Right hindlimb (tissue), 1 donor: ENCODE measurements at regions not wholly inside any gene's neighbourhood (a gene's known extent, or its start where the extent isn't known, plus 50 kb on each side); places are given as distances from the start of the nearest gene placed in this dataset.

Source experiments
- DNase-seq: peaks from one replicate; pipeline ENCODE4 v3.0.0-alpha.2; 2018

- DNase-seq, result no peak
Observed at GRCh38 chr17:34733333-34733732, 154.0 kb downstream of the TMEM132E start.

DNA sequence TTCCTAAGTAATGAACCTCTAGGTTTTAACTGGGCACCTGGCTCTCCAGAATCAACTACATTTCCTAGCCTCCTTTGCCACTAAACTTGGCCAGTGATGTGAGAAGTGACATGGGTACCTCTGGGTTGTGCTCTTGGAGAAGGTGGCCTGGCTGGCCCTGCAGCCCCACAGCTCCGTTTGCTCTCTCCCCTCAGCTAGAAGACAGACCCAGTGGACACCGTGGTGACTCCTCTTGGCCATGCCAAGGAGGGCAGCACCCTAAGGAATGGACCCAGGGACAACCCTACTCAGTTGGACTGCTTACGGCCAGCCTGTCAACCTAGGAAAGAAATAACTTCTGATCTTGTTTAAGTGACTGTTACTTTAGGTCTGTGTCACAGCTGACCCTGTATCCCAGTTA is 151.4 kb downstream of the TMEM132E start:
- DNase-seq, result no peak

GRCh38 chr17:34728771-34729310 is 149.5 kb downstream of the TMEM132E start:
- no peak for DNase-seq

DNA sequence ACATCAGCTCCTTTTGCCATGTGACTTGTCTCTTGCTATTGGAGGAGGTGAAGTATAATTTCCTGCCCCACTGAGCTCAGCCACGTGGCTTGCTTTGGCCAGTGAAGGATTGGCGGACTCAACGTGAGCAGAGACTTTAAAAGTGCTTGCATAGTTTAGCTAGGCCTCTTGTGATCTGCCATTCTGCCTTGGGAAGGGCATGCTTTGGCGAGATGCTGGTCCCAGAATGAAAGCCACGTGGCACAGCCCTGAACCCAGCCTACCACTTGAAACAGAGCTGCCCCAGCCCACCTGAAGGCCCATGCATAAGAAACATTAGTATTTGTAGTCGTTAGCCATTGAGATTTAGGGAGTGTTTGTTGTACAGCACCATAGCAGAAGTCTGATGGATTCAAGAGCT is 148.2 kb downstream of the TMEM132E start:
- DNase-seq, result no peak

DNA sequence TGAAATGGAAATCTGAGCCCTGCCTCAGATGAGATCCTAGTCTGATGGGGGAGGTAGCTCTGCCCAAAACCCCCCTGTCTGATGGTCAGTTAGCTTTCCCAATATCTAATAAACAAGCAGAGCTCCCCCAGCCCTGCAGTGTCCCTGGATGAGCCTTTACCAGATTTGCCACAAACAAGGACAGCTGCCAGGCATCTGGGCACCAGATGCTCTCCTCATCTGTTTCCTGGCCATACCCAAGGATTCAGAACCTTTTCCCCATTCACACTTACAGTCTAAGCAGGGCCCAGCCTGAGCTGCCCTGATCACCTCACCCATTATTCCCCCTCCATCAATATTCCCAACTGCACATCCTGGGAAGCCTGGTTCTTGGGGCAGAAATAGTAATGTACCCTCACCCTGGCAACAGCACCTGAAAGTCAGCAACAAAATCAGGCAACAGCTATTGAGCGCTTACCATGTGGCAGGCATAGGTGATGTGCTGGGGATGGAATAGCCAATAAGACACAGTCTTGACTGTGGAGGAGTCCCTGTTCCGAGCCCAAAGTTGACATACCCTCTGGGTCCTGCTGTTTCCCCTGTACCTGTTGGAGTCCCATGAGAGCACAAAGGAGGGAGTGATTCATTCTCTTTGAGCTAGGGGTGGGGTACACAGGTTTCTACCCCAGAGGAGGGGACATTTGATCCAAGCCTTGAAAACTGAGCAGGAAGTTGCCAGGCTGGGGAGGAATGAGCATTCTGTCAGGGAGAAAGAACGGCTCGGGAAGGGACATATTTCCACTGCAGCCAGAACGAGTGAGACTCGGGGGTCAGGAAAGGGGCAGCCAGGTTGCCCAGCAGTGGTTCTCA is 147.4 kb downstream of the TMEM132E start:
- no peak for DNase-seq

DNA sequence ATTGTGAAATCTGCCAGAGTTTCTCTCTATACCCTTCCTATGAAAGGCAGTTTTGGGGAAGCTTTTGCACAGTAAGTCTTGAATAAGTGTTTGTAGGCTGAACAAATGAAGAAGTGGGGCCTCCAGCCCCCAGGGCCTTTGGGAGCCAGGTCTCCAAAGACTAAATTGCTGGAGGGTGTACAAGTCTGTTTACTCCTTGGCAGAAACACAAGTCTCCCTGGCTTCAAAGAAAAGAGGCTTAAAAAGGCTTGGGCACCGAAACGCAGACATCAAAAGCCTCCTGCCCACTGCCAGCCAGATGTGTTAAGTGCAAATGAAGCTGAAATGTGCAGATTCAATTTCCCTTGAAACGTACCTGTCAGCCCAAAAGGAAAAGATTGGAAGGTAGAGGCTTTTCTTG is 146.3 kb downstream of the TMEM132E start:
- DNase-seq, result no peak

DNA sequence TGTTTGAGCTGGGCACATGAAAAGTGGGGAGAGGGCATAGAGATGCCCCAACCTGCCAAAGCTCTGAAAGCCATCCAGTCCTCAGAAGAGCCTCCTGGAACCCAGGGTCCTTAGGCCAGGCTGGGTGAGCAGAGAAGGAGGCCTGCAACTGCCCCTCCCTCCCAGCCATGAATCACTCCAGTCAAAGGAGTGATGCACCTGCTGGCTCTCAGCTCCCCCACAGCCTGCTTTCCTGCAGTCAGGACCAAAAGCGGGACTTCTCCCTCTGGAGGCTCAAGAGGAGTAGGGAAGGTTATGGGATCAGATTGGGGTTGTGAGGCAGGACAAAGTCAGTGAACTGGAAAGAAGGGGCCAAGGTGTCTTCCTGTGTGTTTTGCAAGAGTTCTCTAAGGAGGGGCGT is 145.6 kb downstream of the TMEM132E start:
- DNase-seq, result no peak

DNA sequence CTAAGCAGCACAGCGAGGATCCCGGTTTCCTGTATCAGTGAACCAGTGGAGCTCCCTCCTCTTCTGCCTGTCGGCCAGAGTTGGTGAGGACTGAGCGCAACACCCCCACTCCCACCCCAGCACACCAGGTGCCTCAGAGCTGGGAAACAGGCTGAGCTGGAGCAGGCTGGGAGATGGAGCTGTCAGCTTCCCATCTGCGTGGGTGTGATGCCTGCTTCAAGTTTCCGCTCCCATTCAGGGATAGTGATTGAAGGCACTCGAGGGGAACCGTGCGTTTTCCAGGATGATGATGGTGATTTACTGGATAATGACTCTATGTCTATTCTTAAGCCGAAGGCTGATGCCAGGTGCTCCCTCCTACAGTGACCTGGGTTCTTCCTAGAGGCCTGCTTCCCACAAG is 144.5 kb downstream of the TMEM132E start:
- no peak for DNase-seq

DNA sequence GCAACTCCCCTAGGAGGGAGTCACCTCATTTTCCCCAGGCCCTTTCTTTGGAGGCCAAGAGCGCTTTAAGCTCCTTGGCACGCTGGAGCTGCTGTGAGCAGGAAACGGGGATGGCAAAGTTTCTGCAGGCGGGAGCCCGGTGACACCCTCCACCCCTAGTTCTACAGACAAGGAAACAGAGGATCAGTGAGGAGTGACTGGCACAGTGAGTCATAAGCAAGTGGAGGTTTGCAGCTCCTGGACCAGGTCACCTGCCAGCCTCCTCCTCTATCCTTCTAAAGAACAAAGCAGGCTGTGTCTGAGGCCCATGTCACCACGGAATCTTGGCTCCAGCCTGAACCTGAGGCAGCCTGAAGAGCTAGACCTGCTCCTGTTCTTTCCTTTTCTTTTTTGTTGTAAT is 141.9 kb downstream of the TMEM132E start:
- DNase-seq, result no peak

GRCh38 chr17:34720760-34721159 is 141.4 kb downstream of the TMEM132E start:
- DNase-seq, result no peak

GRCh38 chr17:34719569-34719968 is 140.2 kb downstream of the TMEM132E start:
- no peak for DNase-seq

GRCh38 chr17:34717092-34717491 is 137.7 kb downstream of the TMEM132E start:
- no peak for DNase-seq

DNA sequence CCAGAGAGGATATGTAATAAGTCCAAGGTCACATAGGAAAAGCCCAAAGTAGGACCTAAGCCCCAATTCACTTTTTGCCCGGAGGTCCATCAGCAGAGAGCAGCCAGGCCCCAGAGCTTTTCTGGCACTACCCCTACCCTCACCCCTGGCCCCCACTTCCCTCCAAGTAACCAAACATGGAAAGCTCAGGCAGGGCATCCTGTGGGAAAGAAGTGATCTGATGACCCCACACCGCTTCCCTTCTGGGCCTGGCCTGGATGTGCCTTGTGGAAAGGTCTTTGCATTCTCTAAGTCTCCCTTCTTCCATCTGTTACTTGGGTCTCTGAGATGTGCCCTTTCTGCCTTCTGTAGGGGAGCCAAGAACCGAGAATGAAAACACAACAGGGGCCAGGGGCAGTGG is 136.9 kb downstream of the TMEM132E start:
- no peak for DNase-seq

DNA sequence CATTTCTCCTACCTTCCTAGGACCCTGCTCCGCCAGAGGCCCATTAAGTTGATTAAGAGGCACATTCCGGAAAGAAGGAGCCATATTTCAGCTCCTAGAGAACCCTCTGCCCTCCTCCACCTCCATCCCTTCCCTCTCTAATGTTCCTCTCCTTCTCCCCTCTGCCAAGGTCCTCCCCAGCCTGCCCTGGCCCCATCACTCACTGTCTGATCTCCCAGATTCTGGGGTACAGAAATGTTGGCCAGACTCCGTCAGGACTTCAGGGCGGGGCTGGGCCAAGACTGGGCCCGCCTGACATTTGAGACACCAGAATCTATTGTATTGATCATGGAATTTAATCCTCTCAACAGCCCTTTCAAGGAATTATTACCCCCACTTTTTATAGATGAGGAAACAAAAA is 136.1 kb downstream of the TMEM132E start:
- no peak for DNase-seq

- DNase-seq, result no peak
Observed at GRCh38 chr17:34714475-34715410, 135.4 kb downstream of the TMEM132E start.

DNA sequence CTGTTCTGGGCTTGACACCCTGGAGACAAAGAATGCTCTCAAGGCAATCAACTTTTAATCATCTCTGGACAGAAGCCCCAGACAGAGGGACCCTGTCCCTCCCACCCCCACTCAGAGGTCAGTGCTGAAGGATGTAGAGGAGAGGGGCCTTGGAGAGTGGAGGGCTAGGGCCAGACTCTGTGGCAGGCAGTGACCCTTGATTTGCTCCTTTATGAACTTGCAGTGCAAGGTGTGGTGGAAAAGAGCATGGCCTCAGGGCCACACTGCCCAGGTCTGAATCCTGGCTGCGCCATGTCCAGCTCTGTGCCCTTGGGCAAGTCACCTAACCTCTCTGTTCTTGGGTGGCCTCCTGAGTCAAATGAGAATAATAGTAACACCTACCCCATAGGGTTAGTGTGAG is 134.3 kb downstream of the TMEM132E start:
- no peak for DNase-seq

GRCh38 chr17:34712481-34713195 is 133.3 kb downstream of the TMEM132E start:
- no peak for DNase-seq

DNA sequence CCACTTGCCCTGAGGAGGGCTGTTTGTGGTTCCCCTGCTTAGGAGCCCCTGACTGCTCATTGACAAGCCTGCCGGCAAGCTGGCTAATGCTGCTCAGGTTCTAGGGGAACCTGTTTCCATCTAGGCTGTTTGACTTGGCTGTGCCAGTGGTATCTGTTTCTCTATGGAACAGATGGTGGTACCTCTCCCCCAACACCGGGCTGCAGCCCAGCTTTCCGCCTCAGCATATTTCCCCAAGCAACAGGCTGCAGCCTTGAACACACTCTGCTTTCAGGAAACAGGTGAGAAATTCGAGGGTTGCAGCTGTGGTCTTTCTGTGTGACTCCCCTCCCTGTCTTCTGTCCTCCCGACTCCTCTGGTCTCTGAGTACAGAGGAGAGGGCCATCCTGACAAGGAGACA is 132.3 kb downstream of the TMEM132E start:
- no peak for DNase-seq

DNA sequence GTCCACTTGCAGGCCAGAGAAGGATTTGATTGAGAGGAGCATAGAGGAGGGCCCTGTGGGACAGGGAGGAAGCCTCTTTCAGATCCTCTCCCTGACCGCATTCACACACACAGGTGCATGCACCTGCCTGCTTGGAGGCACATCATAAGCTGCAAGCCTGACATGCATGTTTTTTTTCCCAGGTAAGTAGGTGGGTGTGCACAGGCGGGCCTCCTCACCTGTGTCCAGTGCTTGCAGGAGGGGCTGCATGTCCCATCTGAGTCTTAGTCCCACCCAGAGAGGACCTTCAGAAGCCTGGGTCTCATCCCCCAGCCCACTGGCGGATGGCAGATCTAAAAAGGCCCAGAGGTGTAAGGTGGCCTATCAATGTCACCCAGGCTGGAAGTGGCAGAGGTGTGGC is 130.8 kb downstream of the TMEM132E start:
- no peak for DNase-seq

DNA sequence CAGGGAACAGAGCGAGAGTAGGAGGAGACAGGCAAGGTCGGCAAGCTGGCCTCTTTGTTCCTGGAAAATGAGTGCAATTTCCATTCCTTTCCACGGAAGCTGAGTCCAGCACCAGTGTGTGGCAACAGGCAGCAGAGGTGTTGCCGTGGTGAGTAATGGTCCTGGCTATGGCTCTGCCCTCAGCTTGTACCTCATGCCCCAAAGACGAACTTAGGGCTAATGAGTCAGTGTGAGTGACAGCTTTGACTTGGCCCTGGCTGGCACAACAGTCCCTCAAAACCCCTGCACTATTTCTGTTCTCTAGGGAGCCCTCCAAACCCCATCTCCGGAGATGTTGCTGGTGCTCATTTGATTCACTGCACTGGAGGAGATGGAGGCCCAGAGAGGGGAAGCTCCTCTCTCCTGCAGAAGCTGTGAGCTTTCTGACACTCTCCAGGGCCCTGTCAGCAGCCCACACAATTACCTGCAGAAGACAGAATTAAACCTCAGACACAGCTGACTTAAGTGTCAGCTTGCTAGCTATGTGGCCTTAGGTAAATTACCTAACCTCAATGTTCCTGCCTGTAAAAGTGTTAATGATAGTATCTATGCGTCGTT is 129.9 kb downstream of the TMEM132E start:
- DNase-seq, result no peak

DNA sequence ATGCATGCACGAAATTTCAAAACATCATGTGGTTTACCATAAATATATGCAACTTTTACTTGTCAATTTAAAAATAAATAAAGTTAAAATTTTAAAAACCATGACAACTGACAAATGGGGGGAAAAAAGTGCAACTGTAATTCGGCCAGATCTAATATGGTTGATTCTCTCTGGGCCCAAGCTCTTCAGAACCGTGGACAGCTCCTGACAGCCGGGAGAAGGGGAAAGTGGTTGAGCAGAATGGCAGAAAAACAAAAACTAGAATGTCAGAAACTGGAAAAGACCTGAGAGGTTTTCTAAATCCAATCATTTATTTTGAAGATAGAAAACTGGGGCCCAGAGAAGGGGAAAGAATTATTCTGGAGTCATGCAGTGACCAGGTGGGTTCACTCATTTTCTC is 126.6 kb downstream of the TMEM132E start:
- peak; percentile 28 for DNase-seq

GRCh38 chr17:34703533-34703932 is 124.2 kb downstream of the TMEM132E start:
- DNase-seq, result peak; percentile 42

GRCh38 chr17:34699181-34699580 is 119.8 kb downstream of the TMEM132E start:
- no peak for DNase-seq
